Stimulated activated CD8-positive, alpha-beta memory T cell treated with anti-CD3 and anti-CD28 coated beads, Interleukin-4, amount 100 ng/mL, for 48 hours (primary cell): ENCODE measurements at regions not wholly inside any gene's neighbourhood (a gene's known extent, or its start where the extent isn't known, plus 50 kb on each side); places are given as distances from the start of the nearest gene placed in this dataset.
A peak's percentile ranks its signal among the peaks of the same experiment; 100 is the strongest.

ENCODE experiments used
- DNase-seq: peaks from one replicate; pipeline ENCODE4 v3.0.0-alpha.2; 2020

DNA sequence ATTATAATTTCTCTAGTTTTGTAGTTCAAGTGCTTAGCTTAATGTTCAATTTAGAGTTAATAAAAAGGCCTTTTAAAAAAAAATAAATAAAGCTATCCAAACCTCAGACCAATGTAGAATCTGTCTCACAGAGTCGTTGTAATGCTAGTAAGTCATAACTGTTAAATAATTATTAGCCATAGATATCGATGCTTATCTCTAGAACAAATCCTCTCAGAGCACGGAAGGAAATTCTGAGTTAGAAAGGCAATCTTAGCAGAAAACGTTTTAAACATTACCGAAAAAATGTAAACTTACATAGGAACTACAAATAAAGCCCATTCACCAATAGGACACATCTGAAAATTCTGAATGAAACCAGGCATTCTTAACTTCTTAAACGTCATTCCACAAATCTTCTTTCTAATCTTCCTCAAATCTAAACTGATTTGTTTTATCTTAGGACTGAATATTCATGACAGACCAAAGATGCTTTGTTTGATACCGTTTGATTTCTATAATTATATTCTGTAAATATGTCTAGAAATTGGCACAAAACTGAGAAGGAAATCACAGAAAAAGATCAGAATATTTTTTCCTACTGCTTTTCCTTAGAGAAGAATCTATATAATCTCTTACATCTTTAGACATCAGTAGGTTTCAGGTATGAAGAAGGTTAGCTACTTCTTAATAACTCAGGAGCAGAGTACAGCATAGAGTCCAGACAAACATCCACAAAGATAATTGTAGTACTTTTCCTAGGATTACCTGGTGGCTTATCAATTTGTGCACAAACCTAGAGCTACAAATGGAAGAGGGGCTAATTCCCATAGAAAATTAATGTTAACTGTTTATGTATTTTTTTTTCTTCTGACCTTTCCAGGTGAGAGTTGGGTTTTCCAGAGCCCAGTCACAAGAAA is 140.7 kb downstream of the BTC start:
- no peak for DNase-seq

DNA sequence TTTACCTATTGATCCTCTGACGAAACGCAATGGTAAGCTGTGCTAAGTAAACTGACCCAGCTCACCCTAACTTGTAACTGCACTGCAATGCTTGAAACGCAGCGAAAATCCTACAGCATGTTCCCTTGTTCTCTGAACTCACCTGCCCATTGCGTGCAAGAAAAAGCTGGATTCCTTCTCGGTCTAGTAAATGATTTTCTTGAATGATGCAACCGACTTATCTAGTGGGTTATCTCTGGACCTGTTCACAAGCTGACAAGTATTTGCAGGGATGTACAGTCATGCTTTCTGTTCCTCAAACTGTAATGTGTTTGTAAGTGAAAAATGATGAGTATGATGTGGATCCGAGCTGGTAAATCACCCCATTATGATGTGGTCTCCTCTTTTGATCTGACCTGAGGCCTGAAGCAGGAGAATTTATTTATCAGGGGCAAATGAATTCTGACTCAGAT is 140.1 kb downstream of the BTC start:
- DNase-seq: no peak

DNA sequence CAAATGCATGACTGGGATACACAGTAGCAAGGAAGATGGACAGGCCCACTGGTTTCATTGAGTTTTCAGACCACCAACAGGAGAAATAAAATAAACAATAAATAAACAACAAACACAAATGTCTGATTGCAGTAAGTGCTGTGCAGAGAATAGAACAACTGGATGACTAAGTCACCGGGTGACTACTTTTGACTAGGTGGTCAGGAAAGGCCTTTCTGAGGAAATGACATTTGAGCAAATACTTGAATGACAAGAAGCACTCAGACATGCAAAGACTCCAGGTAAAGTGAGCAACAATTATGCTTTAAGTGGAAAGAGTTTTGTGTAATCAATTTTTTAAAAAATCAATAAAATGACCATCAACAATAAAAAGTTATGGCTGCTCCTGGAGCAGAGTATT is 137.7 kb downstream of the BTC start:
- no peak for DNase-seq

DNA sequence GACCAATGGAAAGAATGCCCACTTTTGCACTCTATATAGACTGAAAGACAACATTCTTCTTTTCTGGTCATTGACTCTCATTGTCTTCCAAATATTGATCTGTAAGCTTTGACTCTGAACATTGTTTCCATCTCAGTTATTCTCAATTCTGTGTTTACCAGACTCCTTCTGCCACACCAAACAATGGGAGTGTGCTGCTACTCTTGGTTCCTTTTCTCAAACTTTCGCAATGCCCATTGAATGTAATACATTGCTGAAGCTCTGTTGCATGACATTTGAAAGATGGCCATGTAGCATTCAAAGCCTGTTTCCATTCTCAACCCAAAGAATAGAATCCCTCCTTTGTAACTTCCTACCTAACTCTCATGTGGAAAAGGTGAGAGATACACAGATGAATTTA is 136.2 kb downstream of the BTC start:
- DNase-seq: no peak

DNA sequence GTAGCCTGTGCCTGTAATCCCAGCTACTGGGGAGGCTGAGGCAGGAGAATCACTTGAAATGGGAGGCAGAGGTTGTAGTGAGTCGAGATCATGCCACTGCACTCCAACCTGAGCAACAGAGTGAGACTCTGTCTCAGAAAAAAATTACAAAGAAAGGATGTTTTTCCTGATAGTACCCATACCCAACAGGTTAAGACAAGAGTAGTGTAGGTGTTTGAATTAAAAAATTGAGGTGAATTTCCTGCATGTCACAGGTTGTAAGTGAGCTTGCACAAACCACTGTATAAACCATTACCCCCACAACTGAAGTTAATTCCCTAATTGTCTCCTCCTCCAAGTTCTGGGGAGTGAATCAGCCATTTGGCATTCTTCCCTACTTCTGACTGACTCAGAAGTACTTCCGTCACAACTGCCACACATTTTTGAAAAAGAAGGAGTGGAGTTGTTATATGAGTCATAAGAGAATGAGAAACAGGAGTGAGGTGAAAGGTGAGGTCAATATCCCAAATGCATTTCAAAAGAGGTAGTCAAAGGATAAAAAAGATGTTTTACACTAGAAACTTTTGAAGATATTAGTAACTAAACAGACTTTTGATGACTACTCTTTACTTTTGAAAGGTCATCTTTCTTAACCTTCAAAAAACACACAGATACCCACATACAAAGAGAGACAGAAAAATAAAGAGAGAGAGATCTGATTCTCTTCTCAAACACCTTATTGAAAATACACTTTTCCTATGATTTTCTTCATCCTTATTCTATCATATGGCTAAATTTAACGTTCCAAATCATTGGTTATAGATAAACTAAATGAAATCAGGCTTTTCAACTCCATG is 134.5 kb downstream of the BTC start:
- no peak for DNase-seq

DNA sequence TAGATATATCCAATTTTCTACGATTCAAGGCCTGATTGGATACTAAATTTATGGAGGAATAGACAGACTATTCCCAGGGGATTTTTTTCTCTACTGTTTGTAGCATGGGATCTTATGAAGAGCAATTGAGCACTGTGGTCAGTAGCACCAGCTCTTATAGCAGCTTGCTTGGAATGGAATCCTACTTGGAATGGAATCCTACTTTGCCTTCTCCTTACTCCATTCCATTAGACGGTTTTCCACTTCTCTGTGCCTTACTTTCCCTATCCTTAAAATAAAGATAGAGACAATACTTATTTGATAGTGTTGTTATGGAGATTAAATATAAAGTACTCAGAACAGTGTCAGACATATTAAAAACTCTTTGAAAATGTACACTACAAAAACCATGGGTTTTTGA is 133.5 kb downstream of the BTC start:
- DNase-seq: no peak

DNA sequence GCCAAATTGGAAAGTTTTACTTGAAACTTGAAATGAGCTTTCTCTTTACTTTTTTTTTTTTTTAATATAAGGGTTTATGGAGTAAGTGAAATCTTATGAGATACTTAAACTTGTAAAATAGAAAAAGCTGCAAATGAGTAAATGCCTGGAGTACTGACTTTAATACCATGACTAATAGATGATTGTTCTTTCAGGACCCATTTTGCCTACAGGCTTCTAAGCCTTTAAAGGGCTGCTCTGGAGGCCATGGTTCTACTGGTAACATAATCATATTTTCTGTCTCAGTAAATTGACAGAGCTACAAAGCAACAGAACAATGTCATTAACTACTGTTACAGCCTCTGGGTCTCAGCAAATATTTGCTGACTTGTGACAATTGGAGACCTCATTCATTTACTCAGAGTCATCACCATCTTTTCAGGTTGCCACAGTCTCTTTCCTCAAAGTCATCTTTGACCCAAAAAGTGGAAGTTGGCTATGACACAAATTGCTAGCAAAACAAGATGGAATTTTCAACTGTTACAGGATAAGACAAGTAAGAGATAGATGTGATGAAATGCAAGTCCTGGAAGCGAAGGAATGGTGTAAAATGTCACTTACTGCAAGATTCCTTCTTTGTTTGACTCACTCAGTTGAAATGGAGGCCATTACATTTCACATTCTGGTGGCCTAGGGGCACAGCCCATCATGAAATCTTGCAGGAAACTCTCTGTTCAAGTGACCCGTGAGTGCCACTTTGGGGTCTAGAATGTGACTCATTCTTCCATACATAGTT is 132.7 kb downstream of the BTC start:
- no peak for DNase-seq

DNA sequence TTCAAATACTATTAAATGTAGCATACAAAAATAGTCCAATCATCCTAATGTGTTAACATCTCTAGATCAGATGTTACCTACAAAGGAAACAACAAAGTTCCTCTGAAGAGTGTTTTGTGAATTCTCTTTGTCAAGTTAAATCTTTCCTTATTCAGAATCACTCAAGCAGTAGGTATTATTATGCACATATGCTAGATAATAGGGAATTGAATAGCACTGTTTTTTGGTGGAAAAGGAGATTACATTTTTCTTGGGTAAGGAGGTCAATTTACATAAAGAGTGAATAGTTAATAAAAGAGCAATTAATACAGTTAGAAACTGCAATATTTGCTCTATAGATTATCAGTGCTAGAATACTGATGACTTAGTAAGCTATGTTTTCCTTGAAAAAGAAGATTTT is 130.7 kb downstream of the BTC start:
- DNase-seq: no peak

DNA sequence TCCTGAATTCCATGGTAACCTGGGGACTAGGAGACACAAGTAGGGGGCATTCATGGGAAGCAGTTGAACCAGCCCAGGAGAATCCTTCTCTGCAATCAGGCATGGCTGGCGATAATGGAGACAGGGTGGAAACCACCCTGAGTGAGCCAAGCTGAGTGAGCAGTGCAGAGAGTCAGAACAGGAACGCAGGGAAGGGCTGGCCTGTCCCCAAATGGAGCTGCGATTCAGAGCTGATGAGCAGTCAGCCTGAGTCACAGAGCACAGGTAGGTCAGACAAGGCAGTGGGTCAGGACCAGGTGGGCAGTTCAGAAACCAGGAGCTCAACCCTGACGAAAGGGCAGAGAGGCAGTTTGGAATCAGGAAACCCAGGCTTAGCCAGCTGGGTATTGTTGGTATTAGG is 129.0 kb downstream of the BTC start:
- DNase-seq: no peak

DNA sequence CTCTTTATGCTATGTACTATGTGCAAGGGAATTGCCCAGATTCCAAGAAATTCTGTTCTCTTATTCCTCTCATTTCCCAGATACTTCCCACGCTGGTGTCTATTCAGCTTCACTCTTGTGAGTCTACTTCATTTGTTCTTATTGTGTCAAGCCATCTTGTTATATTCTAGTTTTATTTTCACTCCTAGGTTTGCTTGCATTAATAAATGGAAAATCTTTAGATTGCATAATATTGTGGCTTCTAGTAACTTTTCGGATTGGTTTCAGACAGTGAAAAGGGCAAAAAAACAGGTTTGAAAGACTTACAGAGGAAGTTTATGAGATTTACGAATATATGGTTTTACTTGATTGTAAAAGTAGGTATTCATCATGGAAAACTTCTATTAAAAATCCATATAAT is 128.4 kb downstream of the BTC start:
- DNase-seq: no peak

DNA sequence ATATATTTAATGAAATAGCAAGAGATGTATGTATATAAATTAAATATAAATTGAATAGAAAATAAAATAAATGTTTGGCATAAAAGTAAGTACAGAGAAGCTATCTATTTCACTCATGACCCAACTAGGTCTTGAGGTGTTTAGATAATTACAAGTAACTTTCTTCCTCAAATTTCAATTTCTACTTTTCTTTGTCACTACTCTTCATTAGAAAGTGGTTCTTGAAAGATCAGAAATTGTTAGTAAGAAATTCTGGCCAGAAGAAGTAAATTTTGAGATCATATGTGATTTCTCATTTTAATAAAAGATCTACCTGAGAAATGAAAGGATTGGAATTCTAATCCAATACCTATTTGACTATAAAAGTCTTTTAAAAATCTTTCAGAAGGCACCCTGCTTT is 126.9 kb downstream of the BTC start:
- no peak for DNase-seq

DNA sequence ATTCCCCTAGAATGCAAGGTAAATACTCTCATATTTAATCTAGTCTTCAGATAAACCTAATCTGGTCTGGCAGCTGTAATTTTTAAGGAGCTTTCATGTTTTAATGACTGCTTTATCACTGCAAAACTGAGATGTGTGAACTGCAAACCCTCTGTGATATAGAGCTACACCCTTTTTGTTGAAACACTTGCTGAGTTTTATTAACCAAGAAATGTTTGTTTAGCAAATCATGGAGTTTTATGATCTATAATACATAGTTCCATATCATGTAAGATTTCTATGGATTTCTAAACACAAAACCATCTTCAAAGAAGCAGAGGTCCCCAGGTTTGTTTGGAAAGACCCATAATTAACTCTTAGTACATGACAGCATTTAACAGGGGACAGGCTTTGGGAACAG is 126.4 kb downstream of the BTC start:
- DNase-seq: no peak

DNA sequence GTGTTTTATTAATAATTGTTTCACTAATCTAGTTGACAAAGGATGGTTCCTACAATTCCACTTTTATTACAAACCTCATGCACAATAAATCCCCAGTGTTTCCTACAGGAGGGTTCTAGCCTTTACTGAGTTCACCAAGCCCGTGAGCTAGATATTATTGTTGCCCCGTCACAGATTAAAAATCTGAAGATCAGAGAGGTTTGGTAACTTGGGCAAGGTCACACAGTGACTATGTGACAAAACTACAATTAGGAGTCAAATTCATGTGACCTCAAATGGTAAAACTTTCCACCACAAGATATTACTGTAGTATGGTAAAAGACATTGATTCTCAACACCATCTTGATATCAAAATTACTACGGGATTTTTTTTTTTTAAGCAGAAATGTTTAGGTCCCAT is 124.6 kb downstream of the BTC start:
- no peak for DNase-seq

DNA sequence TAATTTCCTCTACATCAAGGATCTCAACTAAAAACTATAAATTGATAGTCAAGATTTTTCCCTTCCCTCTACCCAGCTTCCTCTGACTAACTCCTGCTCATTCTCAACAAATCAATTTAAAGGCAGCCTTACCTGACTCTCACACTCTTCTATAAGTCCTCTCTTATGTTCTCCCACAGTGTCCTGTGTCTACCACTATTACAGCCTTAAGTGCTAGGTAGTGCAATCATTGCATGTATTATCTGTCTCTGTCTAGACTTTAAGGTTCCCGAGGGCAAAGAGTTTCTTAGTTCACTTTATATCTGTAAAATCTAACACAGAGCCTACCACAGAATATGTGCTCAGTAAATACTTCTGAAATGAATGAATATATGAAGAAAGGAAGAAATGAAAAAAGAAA is 123.7 kb downstream of the BTC start:
- no peak for DNase-seq

DNA sequence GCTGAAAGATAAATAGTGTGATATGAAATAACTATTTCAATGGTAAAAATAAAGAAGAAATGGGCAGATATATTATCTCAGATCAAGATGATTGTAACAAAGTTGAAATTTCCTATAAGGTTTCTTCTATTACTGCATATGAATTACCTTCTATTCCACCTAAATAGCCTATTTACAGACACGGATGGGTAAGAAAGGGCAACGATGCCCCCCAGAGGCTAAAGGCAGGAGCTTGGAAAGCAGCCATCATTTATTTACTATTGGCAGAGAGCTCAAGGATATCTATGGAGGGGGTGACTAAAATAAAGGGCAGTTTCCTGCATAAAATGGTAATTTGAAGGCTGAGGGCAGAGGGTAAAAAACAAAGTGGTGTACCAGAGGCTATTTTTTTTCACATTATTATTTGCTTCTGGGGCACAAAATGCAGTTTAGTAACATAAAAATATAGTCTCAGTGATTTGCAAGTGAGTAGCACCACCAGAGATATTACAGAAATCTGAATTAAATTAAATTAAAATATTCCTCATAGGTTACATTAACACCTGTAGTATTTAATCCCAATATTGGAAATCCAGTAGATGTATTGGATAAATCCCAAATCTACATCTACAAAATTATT is 123.1 kb downstream of the BTC start:
- peak; percentile 58 for DNase-seq

DNA sequence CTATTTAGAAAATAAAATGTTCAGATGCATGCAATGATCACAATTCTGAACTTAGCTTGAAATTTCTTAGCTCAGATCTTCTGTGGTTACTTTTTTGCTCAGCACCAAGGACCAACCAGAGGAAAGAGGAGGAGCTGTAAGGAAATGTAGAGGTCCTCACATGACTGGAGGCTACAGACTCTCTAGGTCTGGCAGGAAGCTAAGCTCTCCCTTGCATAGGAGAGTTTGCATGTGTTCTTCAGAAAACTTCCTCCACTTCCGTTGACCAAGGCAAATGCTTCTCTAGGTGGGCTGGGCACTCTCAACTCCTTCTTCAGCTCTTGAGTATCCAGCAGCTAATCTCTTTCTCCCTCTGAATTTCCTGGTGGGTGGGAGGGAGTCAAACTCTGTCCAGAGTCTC is 119.6 kb downstream of the BTC start:
- DNase-seq: no peak

DNA sequence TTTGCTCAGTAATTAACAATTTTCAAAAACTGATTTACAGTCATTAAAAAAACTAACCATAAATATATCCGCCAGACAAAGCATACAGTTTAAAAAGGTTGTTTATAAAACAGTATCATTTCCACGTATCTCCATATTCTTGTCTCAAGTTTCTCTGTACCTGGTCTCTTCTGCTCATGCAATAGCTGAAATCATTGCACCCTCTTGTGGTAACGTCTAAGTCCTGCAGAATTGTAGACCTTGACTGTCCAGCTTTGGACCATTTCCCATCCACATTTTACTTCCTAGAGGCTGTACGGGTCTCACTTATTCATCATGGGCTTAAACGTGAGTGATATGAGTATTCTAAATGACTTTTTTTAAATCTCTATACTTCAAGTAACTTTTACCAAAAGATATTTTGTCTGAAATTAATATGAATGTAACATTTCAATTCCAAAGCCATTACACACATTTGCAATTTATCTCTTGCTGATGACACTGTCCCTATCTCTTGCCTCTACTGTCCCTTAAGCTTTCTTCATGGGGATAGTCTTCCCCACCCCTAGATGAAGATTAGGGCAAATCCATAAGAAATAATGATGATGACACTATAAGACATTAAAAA is 118.5 kb downstream of the BTC start:
- DNase-seq: no peak

DNA sequence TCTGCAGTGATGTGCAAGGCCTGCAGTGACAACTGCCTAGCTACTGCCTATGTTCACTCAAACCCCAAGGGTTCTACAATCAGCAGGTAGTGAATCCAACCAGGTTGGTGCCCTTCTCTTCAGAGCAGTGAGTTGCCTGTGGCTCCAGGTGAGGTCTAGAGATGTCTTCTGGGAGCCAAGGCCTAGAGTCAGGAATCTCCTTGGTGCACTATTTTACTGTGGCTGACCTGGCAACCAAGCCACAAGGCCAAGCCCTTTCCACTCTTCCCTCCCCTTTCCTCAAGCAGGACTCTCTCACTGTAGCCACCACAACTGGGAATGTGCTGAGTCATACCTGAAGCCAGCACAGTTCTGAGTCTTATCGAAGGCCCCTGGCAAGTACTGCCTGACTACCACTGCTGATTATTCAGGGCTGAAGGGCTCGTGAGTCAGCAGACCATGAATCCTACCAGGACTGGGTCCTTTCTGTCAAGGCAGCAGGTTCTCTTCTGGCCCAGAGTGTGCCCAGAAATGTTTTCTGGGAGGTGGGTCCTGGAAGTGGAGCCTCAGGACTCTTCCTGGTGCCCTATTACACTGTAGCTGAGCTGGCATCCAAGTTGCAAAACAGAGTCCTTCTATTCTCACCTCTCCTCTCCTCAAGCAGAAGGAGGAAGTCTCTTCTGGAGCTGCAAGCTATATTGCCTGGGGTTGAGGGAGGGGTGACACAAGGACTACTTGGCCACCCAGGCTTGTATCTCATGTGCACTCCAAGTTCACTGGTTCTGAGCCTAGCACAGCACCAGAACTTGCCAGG is 111.6 kb downstream of the BTC start:
- no peak for DNase-seq

DNA sequence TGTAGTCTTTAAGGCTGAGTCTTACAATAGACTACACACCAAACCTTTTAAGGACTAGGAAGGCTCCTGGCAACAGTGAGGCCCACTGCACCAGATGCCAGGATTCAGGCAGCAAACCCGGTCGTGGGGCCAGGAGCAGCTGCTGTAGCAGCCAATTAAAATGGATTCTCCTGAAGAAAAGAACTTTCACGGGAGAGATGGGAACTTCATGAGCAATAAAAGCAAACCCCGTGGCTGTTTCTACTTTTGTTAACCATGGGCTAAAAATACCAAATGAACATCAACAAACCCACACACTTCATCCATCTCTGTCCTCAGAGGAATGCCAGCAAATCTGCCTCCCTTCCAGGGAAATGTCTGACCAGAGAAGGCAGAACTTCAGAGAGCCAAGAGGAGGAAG is 101.4 kb downstream of the BTC start:
- DNase-seq: no peak
